ENCODE measurements at regions not wholly inside any gene's neighbourhood (a gene's known extent, or its start where the extent isn't known, plus 50 kb on each side); places are given as distances from the start of the nearest gene placed in this dataset.

DNA sequence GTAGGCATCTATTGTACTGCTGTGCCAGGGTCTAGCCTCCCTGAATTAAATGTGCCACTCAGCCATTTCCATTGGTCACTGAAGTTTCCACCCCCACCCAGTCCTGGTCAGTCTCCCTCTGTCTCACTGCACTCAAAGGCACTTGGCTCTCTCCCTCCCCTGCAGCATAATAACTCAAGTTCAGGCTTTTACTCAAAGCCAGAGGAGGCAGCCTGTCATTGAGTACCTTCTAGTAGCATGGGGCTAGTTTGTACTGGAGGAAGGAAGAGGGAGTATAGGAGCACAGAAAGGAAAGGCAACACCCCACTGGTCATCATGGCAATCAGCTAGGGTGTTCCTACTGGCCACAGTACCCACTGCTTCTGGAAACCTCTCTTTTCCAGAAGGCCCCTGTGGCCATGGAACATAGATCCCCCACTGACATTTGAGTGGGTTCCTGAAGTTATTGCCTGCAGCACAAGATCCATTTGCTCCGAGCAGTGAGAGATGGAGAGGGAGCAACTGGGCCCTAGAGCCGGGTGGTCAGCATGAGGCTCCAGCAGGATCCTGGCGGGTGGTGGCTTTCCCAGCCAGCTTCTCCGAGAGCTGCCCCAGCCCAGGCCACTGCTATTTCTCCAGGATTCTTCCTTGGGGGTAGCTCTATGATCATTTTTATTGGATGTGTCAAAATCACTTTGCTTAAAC lies 89.9 kb upstream of the CPEB4 start:
- no peak for DNase-seq (ENCODE audit: low read depth, low spot score)
- H3K4me3 ChIP-seq (ENCODE audit: low read depth, low read length), result no peak overlapping the region
- in situ Hi-C loops (cut with HindIII; ENCODE audit: low sequenced_read_pairs), result no loop called here
- TF ChIP-seq, protein P1, sequence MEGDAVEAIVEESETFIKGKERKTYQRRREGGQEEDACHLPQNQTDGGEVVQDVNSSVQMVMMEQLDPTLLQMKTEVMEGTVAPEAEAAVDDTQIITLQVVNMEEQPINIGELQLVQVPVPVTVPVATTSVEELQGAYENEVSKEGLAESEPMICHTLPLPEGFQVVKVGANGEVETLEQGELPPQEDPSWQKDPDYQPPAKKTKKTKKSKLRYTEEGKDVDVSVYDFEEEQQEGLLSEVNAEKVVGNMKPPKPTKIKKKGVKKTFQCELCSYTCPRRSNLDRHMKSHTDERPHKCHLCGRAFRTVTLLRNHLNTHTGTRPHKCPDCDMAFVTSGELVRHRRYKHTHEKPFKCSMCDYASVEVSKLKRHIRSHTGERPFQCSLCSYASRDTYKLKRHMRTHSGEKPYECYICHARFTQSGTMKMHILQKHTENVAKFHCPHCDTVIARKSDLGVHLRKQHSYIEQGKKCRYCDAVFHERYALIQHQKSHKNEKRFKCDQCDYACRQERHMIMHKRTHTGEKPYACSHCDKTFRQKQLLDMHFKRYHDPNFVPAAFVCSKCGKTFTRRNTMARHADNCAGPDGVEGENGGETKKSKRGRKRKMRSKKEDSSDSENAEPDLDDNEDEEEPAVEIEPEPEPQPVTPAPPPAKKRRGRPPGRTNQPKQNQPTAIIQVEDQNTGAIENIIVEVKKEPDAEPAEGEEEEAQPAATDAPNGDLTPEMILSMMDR (IDR thresholded peaks at IDR 0.05; ENCODE audit: low read depth, low read length), result no peak

DNA sequence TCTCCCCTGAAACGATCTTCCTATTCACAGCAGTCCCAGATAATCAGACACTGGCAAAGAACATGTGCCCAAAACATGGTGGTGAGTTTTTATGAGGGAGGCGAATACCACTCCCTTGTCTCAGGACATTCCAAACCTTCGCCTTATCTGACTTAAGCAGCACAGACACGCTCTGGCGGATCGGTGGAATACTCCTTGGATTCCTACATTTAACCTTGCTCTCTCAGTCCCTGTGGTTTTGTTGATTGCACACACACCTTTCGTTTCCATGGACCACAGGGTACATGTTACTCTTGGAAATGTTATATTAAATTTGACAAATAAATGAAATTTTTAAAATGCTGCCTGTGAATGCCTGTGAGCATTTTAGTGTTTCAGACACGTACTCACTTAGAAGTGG lies 87.8 kb upstream of the CPEB4 start:
- in situ Hi-C loops (cut with HindIII; ENCODE audit: low sequenced_read_pairs), result no loop called here
- no peak for DNase-seq (ENCODE audit: low read depth, low spot score)
- no peak overlapping the region for H3K4me3 ChIP-seq (ENCODE audit: low read depth, low read length)
- TF ChIP-seq, protein P1 (IDR thresholded peaks at IDR 0.05; ENCODE audit: low read depth, low read length), result no peak

DNA sequence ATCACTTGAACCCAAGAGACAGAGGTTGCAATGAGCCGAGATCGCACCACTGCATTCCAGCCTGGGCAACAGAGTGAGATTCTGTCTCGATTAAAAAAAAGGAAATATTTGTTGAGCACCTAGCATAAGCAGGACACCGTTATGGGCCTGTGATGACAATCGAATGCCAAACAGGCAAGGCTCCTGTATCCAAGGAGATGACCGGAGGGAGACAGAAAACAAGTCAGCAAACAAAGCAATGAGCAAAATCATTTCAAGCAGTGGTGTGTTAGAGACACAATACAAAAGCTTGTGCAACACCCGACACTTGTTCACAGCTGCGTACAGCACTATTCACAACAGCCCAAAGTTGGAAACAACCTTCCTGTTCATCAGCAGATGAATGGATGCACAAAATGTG lies 87.1 kb upstream of the CPEB4 start:
- TF ChIP-seq, protein P1 (IDR thresholded peaks at IDR 0.05; ENCODE audit: low read depth, low read length), result no peak
- no peak overlapping the region for H3K4me3 ChIP-seq (ENCODE audit: low read depth, low read length)
- in situ Hi-C loops (cut with HindIII; ENCODE audit: low sequenced_read_pairs), result no loop called here
- no peak for DNase-seq (ENCODE audit: low read depth, low spot score)

DNA sequence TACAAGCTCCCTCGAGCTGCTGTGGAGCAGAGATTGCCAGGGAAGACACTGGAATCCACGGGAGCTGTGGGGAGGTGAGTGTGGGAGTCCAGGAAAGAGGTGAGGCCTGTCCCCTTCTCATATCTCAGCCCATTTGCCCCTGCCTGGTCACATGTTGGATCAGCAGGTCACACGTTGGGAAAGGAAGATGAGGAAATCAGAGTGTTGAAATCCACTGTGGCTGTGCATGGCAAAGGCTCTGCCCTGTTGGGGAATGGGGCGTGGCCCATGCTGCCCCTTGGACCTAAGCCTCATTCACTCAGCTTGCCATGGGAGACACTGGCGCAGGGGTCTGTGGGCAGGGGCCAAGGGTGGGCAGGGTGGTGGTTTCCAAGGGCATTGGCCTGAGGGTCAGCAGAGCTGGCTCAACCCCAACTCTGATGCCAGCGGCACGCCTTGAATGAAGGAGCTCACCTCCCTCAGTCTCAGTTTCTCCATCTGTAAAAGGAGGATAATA lies 85.4 kb upstream of the CPEB4 start:
- H3K4me3 ChIP-seq (ENCODE audit: low read depth, low read length), result no peak overlapping the region
- TF ChIP-seq, protein P1 (IDR thresholded peaks at IDR 0.05; ENCODE audit: low read depth, low read length), result no peak
- in situ Hi-C loops (cut with HindIII; ENCODE audit: low sequenced_read_pairs), result no loop called here
- no peak for DNase-seq (ENCODE audit: low read depth, low spot score)

DNA sequence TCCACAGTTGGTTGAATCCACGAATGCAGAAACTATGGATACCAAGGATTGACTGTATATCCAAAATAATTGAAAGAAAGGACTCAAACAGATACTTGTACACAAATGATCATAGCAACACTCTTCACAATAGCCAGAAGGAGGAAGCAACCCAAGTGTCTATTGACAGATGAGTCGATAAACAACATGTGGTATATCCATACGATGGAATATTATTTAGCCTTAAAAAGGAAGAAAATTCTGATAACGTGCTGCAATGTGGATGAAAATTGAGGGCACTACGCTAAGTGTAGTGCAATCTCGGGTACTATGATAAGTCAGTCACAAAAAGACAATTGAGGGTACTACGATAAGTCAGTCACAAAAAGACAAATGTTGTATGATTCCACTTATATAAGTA lies 83.6 kb upstream of the CPEB4 start:
- TF ChIP-seq, protein P1 (IDR thresholded peaks at IDR 0.05; ENCODE audit: low read depth, low read length), result no peak
- H3K4me3 ChIP-seq (ENCODE audit: low read depth, low read length), result no peak overlapping the region
- in situ Hi-C loops (cut with HindIII; ENCODE audit: low sequenced_read_pairs), result no loop called here
- no peak for DNase-seq (ENCODE audit: low read depth, low spot score)

DNA sequence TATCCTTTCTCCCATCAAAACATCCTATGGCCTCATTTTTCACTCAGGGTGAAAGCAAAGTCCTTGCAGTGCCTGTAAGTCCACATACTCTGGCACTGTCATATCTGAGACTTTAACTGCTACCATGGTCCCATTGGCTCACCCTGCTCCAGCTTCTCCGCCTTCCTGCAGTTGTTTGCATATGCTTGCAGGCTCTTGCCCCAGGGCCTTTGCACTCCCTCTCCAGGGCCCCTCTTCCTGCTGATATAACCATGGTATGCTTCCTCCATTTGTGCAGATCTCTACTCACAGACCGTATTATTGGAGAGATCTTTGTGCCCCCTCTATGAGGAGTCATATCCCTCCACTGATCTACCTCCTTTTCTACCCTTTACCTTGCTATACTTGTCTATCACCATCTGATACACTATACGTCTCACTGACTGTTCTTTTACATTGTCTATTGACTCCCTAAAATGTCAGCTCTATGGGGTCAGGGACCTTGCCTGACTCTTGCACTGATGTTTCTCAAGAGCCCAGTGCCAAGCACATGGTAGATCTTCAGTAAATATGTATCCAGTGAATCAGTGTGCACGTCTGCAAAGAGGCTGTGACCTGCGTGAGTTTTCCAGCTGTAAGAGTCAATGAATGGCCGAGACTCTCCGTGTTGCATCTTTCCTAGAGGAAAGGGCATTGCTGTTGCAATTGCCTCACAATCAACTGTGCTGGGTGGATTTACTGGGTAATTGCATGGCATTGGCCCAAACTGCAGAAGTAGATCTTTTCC lies 81.7 kb upstream of the CPEB4 start:
- in situ Hi-C loops (cut with HindIII; ENCODE audit: low sequenced_read_pairs), result no loop called here
- TF ChIP-seq, protein P1 (IDR thresholded peaks at IDR 0.05; ENCODE audit: low read depth, low read length), result no peak
- no peak overlapping the region for H3K4me3 ChIP-seq (ENCODE audit: low read depth, low read length)
- DNase-seq (ENCODE audit: low read depth, low spot score), result no peak

Measured in astrocyte of the spinal cord (primary cell).